Osteoblast (primary cell): ENCODE measurements at regions not wholly inside any gene's neighbourhood (a gene's known extent, or its start where the extent isn't known, plus 50 kb on each side); places are given as distances from the start of the nearest gene placed in this dataset.
A peak's percentile ranks its signal among the peaks of the same experiment; 100 is the strongest.

Experiments
- DNase-seq: peaks from one replicate; pipeline ENCODE4 v3.0.0; 2011; ENCODE audit warnings: low spot score, mixed read lengths; ENCODE audit not compliant: insufficient read length; ENCODE audit errors: missing footprints
- H2AFZ ChIP-seq: 2 replicates; pipeline ENCODE4 v1.6.0; 2011; ENCODE audit warnings: mild to moderate bottlenecking, low read length
- H3K27ac ChIP-seq: 2 replicates; pipeline ENCODE4 v1.5.1; 2011; ENCODE audit warnings: mild to moderate bottlenecking, low read depth, low read length, moderate library complexity
- H3K27me3 ChIP-seq: 2 replicates; pipeline ENCODE4 v1.6.0; 2012; ENCODE audit warnings: mild to moderate bottlenecking, control low read depth, inconsistent platforms, low read length, moderate library complexity; ENCODE audit not compliant: insufficient read depth
- H3K36me3 ChIP-seq: 2 replicates; pipeline ENCODE4 v1.5.1; 2011; ENCODE audit warnings: mild to moderate bottlenecking, low read length, control low read depth, moderate library complexity; ENCODE audit not compliant: insufficient read depth
- H3K4me1 ChIP-seq: 2 replicates; pipeline ENCODE4 v1.5.1; 2011; ENCODE audit warnings: mild to moderate bottlenecking, low read length, control low read depth, moderate library complexity; ENCODE audit not compliant: insufficient read depth
- H3K4me2 ChIP-seq: 2 replicates; pipeline ENCODE4 v1.6.0; 2011; ENCODE audit warnings: mild to moderate bottlenecking, low read length; ENCODE audit not compliant: insufficient read depth
- H3K4me3 ChIP-seq: fragments of 200-600 bp; sonication (generic); 3 replicates; pipeline ENCODE4 v1.5.1; 2012; ENCODE audit warnings: mild to moderate bottlenecking, low read length, inconsistent platforms; ENCODE audit not compliant: insufficient read depth
- H3K79me2 ChIP-seq: 2 replicates; pipeline ENCODE4 v1.6.0; 2012; ENCODE audit warnings: mild to moderate bottlenecking, low read length, control low read depth, inconsistent platforms; ENCODE audit not compliant: insufficient read depth
- H3K9me3 ChIP-seq: 2 replicates; pipeline ENCODE4 v1.5.1; 2011; ENCODE audit warnings: low read depth, low read length, control low read depth
- H4K20me1 ChIP-seq: 2 replicates; pipeline ENCODE4 v1.6.0; 2012; ENCODE audit warnings: mild to moderate bottlenecking, low read length, control low read depth; ENCODE audit not compliant: insufficient read depth
- TF ChIP-seq, protein P1 (sequence below): IDR thresholded peaks from 2 replicates; pipeline ENCODE4 v1.5.1; 2011; ENCODE audit warnings: mild to moderate bottlenecking, low read depth, low read length, moderate library complexity; ENCODE audit errors: extremely low read depth

DNA sequence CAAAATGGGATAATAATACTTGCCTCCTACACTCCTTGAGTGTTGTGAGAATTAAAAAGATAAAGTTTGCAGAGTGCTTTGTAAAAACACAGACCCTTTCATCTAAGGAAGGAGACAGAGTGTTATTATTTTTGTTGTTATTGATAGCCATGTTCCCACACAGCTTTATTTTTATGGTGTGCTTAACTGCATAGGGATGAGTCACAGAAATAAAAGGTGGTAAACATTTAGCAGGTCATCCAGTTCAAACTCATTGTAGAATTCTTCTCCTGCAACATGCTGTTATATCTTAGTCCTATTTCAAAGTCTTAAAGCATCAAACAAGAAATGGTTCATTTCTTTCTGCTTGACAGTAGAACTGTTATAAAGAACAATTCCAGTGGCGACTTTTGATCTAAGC lies 367.5 kb upstream of the ACTBL2 start:
- DNase-seq, result no peak
- no peaks in the 10 kb centered on the region for H3K79me2 ChIP-seq
- no peaks in the 10 kb centered on the region for H3K9me3 ChIP-seq
- H3K27ac ChIP-seq, result no peak overlapping the region
- no peak overlapping the region for H2AFZ ChIP-seq
- no peaks in the 10 kb centered on the region for H3K27me3 ChIP-seq
- TF ChIP-seq, protein P1, sequence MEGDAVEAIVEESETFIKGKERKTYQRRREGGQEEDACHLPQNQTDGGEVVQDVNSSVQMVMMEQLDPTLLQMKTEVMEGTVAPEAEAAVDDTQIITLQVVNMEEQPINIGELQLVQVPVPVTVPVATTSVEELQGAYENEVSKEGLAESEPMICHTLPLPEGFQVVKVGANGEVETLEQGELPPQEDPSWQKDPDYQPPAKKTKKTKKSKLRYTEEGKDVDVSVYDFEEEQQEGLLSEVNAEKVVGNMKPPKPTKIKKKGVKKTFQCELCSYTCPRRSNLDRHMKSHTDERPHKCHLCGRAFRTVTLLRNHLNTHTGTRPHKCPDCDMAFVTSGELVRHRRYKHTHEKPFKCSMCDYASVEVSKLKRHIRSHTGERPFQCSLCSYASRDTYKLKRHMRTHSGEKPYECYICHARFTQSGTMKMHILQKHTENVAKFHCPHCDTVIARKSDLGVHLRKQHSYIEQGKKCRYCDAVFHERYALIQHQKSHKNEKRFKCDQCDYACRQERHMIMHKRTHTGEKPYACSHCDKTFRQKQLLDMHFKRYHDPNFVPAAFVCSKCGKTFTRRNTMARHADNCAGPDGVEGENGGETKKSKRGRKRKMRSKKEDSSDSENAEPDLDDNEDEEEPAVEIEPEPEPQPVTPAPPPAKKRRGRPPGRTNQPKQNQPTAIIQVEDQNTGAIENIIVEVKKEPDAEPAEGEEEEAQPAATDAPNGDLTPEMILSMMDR, result no peak
- H3K4me2 ChIP-seq, result no peak overlapping the region
- no peaks in the 10 kb centered on the region for H4K20me1 ChIP-seq
- H3K36me3 ChIP-seq, result no peaks in the 10 kb centered on the region
- H3K4me3 ChIP-seq, result no peak overlapping the region
- H3K4me1 ChIP-seq, result no peaks in the 10 kb centered on the region

DNA sequence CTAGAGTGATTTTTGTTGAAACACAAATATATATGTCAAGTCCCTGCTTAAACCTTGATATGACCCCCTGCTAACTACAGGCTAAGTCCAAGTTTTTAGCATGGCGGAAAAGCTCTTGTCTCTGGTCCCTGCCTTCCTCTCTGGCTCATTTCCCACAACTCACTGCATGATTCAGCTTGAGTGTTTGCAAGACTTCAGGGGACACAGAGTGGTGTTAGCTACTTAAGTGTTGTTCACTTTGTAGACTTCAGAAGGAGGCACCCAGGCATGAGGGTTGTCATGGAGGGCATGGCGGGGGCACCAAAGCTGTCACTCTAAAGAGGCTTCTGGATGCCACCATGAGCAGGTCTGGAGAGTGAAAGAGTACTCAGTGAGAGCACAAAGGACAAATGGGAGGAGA lies 362.4 kb upstream of the ACTBL2 start:
- Histone ChIP-seq H3K36me3 (no peaks in the 10 kb centered on the region), H3K27ac (no peak overlapping the region), H3K9me3 (no peaks in the 10 kb centered on the region), H3K4me1 (peaks cover 23% of the 10 kb centered on the region), H3K27me3 (no peaks in the 10 kb centered on the region), H2AFZ (no peak overlapping the region), H3K79me2 (no peaks in the 10 kb centered on the region), H3K4me2 (no peak overlapping the region), H3K4me3 (no peak overlapping the region), H4K20me1 (no peaks in the 10 kb centered on the region)
- TF ChIP-seq, protein P1, result no peak
- DNase-seq, result no peak

DNA sequence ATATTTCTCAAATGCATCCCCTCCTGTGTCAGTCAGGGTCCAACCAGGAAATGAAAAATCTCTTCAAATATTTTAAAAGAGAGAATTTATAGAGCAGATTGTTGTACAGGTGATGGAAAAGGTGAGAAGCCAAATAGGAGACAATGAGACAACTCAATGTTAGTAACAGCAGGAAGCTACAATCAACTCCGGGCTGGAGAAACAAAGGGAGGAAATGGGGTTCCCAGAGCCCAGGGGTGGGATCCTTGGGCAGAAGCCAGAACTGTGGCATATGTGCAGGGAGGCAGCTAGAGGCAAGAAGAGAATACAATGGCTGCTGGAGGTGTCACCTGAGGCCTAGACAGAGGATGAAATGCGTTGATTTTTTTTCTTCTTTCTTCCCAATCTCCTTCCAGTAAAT lies 361.8 kb upstream of the ACTBL2 start:
- H4K20me1 ChIP-seq, result no peaks in the 10 kb centered on the region
- H3K4me1 ChIP-seq, result peaks cover 23% of the 10 kb centered on the region

DNA sequence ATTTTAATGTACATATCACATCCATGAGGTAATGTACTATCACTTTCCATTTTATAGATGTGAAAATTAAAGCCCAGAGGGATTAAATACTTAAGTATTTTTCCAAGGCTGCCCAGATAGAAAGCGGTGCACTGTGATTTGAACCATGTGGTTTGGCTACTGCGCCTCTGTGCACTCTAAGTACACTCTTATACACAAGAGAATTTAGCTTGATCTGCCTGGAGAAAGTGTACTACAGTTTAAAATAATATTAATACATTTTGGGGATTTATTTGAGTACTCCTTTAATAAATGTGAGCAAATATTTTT lies 360.4 kb upstream of the ACTBL2 start:
- TF ChIP-seq, protein P1, result no peak
- H3K36me3 ChIP-seq, result no peaks in the 10 kb centered on the region
- H3K79me2 ChIP-seq, result no peaks in the 10 kb centered on the region
- H3K4me1 ChIP-seq, result peaks cover 33% of the 10 kb centered on the region
- H3K4me3 ChIP-seq, result no peak overlapping the region
- DNase-seq, result no peak
- peak overlapping the region; percentile 92 for H3K27ac ChIP-seq
- no peak overlapping the region for H2AFZ ChIP-seq
- no peak overlapping the region for H3K4me2 ChIP-seq
- no peaks in the 10 kb centered on the region for H3K27me3 ChIP-seq
- H4K20me1 ChIP-seq, result no peaks in the 10 kb centered on the region
- H3K9me3 ChIP-seq, result no peaks in the 10 kb centered on the region

More for the DNA sequence above, 361.8 kb upstream of the ACTBL2 start:
- Histone ChIP-seq H3K9me3 (no peaks in the 10 kb centered on the region), H2AFZ (no peak overlapping the region), H3K4me2 (no peak overlapping the region), H3K79me2 (no peaks in the 10 kb centered on the region), H3K27ac (no peak overlapping the region), H3K27me3 (no peaks in the 10 kb centered on the region), H3K4me3 (no peak overlapping the region), H3K36me3 (no peaks in the 10 kb centered on the region)
- no peak for DNase-seq
- TF ChIP-seq, protein P1, result no peak
